Hepatocyte (in vitro differentiated cells): ENCODE measurements at regions not wholly inside any gene's neighbourhood (a gene's known extent, or its start where the extent isn't known, plus 50 kb on each side); places are given as distances from the start of the nearest gene placed in this dataset.

Experiments
- DNase-seq: peaks from one replicate; pipeline ENCODE4 v3.0.0-alpha.2; 2016; ENCODE audit warnings: low spot score
- H2AFZ ChIP-seq: fragments of 200-600 bp; sonication (generic); 2 replicates; pipeline ENCODE4 v1.6.0; 2016; ENCODE audit warnings: antibody characterized with exemption, mild to moderate bottlenecking
- H3K27ac ChIP-seq: fragments of 200-600 bp; sonication (generic); 2 replicates; pipeline ENCODE4 v1.5.1; 2016; ENCODE audit warnings: mild to moderate bottlenecking
- H3K27me3 ChIP-seq: fragments of 200-600 bp; sonication (generic); 2 replicates; pipeline ENCODE4 v1.6.1; 2016
- H3K36me3 ChIP-seq: fragments of 200-600 bp; sonication (generic); replicated peaks from 2 replicates; pipeline ENCODE4 v1.5.1; 2016; ENCODE audit warnings: low read depth; ENCODE audit not compliant: insufficient read depth
- H3K4me1 ChIP-seq: fragments of 200-600 bp; sonication (generic); 2 replicates; pipeline ENCODE4 v1.5.1; 2016; ENCODE audit warnings: mild to moderate bottlenecking, moderate library complexity; ENCODE audit not compliant: insufficient read depth
- H3K4me2 ChIP-seq: fragments of 200-600 bp; sonication (generic); 2 replicates; pipeline ENCODE4 v1.6.0; 2016
- H3K4me3 ChIP-seq: fragments of 200-600 bp; sonication (generic); 2 replicates; pipeline ENCODE4 v1.5.1; 2016; ENCODE audit warnings: mild to moderate bottlenecking
- H3K79me2 ChIP-seq: fragments of 200-600 bp; sonication (generic); 2 replicates; pipeline ENCODE4 v1.6.0; 2017; ENCODE audit warnings: mild to moderate bottlenecking
- H3K9me2 ChIP-seq: fragments of 200-600 bp; sonication (generic); replicated peaks from 2 replicates; pipeline ENCODE4 v1.6.0; 2017; ENCODE audit warnings: mild to moderate bottlenecking; ENCODE audit not compliant: insufficient read depth
- H3K9me3 ChIP-seq: fragments of 200-600 bp; sonication (generic); 2 replicates; pipeline ENCODE4 v1.5.1; 2016; ENCODE audit warnings: low read depth, mild to moderate bottlenecking
- H4K20me1 ChIP-seq: fragments of 200-600 bp; sonication (generic); 2 replicates; pipeline ENCODE4 v1.6.0; 2016; ENCODE audit warnings: mild to moderate bottlenecking; ENCODE audit not compliant: insufficient read depth, poor library complexity, severe bottlenecking
- EZH2 ChIP-seq: fragments of 200-600 bp; sonication (generic); IDR thresholded peaks from 2 replicates; pipeline ENCODE4 v1.6.1; 2016; ENCODE audit warnings: antibody characterized with exemption, mild to moderate bottlenecking, borderline replicate concordance
- EZH2phosphoT487 ChIP-seq: fragments of 200-600 bp; sonication (generic); IDR thresholded peaks from one replicate; pipeline ENCODE4 v1.6.1; 2018; ENCODE audit warnings: antibody characterized with exemption, mild to moderate bottlenecking, low read depth, moderate library complexity; ENCODE audit not compliant: unreplicated experiment, severe bottlenecking
- WGBS: methylation state at CpG from one replicate; pipeline ENCODE4 v1.1.6; 2016; ENCODE audit warnings: low lambda C conversion rate; ENCODE audit errors: missing lambda C conversion rate; 5-methylcytosine and 5-hydroxymethylcytosine counted together
- TF ChIP-seq, protein P1 (sequence below): fragments of 200-600 bp; sonication (generic); IDR thresholded peaks from 2 replicates; pipeline ENCODE4 v1.5.1; 2016; ENCODE audit warnings: antibody characterized with exemption, mild to moderate bottlenecking; ENCODE audit not compliant: poor library complexity

DNA sequence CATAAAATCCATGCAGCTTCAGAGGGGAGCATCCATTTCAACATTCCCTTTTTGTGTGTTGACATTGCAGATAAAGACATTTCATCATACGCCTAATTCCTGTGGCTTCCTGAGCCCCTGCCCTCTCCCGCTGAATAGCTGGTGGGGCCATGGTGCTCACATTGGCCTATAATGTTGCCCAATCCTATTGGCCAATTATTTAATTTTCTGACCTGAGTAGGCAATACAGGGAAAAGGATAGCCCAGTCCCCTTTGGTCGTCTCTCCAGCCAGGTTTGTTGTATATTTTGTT lies 163.8 kb upstream of the MYCN start:
- no peak for DNase-seq

DNA sequence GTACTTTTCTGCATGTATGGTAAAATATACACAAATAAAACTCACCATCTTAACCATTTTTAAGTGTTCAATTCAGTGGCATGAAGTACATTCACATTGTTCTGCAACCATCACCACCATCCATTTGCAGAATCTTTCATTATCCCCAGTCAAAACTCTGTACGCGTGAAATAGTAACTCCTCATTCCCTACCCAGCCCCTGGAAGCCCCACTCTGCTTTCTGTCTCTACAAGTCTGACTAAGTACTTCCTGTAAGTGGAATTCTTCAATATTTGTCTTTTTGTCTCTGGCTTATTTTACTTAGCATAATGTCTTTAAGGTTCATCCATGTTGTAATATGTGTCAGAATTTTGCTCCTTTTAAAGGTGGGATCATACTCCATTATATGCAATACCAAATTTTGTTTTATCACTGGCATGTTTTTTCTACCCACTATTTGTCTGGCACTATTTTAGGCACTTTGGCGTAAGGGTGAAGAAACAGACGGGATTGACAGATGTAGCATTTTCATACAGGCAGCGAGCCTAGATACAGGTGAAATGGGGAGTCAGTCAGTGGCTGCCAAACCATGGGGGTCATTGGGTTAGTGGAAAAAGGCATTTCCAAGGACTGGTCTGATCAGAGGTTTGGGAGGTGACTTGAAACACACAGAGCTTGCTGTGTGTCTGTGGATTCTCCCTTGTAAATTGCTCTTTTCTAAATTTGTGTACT lies 163.2 kb upstream of the MYCN start:
- Histone ChIP-seq H4K20me1 (no peaks in the 10 kb centered on the region), H3K36me3 (no peaks in the 10 kb centered on the region), H3K79me2 (no peaks in the 10 kb centered on the region), H3K9me3 (no peaks in the 10 kb centered on the region), H3K27ac (no peak overlapping the region), H3K4me1 (peaks cover 3% of the 10 kb centered on the region), H3K4me3 (no peak overlapping the region), H3K9me2 (no peaks in the 10 kb centered on the region), H2AFZ (no peak overlapping the region), H3K4me2 (no peak overlapping the region), H3K27me3 (no peaks in the 10 kb centered on the region)
- 96% methylated on average over 5 of the region's 5 CpGs for WGBS
- DNase-seq = no peak
- no peak for TF ChIP-seq EZH2phosphoT487
- no peak for TF ChIP-seq EZH2
- TF ChIP-seq, protein P1, sequence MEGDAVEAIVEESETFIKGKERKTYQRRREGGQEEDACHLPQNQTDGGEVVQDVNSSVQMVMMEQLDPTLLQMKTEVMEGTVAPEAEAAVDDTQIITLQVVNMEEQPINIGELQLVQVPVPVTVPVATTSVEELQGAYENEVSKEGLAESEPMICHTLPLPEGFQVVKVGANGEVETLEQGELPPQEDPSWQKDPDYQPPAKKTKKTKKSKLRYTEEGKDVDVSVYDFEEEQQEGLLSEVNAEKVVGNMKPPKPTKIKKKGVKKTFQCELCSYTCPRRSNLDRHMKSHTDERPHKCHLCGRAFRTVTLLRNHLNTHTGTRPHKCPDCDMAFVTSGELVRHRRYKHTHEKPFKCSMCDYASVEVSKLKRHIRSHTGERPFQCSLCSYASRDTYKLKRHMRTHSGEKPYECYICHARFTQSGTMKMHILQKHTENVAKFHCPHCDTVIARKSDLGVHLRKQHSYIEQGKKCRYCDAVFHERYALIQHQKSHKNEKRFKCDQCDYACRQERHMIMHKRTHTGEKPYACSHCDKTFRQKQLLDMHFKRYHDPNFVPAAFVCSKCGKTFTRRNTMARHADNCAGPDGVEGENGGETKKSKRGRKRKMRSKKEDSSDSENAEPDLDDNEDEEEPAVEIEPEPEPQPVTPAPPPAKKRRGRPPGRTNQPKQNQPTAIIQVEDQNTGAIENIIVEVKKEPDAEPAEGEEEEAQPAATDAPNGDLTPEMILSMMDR = no peak

More for the DNA sequence above, 163.8 kb upstream of the MYCN start:
- Histone ChIP-seq H3K27ac (no peak overlapping the region), H3K79me2 (no peaks in the 10 kb centered on the region), H3K4me2 (no peak overlapping the region), H3K36me3 (no peaks in the 10 kb centered on the region), H3K4me1 (peaks cover 1% of the 10 kb centered on the region), H3K27me3 (no peaks in the 10 kb centered on the region), H4K20me1 (no peaks in the 10 kb centered on the region), H3K9me3 (no peaks in the 10 kb centered on the region), H2AFZ (no peak overlapping the region), H3K4me3 (no peak overlapping the region), H3K9me2 (no peaks in the 10 kb centered on the region)
- WGBS = 51% methylated on average over 3 of the region's 3 CpGs
- no peak for TF ChIP-seq EZH2phosphoT487
- TF ChIP-seq EZH2 = no peak
- TF ChIP-seq, protein P1 = no peak

DNA sequence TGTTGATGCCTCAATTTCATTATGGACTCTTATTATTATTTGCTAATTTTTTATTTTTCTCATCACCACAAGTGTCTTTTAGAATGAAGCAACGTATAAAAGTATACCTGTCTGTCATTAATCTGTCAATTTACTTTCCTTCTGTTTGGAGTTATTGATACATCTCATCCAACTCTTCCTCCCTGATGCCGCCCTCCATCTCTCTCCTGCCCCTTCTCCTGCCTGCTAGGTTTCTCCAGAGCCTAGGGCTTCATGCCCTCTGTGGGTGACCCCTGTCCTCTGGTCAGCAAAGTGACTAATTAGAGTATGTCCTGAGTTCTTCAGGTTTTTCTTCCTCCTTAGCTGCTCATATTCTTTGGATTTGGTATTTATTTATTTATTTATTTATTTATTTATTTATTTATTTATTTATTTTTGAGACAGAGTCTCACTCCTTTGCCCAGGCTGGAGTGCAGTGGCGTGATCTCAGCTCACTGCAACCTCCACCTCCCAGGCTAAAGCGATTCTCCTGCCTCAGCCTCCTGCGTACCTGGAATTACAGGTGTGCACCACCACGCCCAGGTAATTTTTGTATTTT lies 162.5 kb upstream of the MYCN start:
- H2AFZ ChIP-seq = no peak overlapping the region
- H3K4me2 ChIP-seq = no peak overlapping the region
- no peaks in the 10 kb centered on the region for H4K20me1 ChIP-seq
- no peaks in the 10 kb centered on the region for H3K9me3 ChIP-seq
- H3K36me3 ChIP-seq = no peaks in the 10 kb centered on the region
- no peaks in the 10 kb centered on the region for H3K9me2 ChIP-seq
- H3K4me3 ChIP-seq = no peak overlapping the region
- H3K79me2 ChIP-seq = no peaks in the 10 kb centered on the region
- H3K4me1 ChIP-seq = peaks cover 3% of the 10 kb centered on the region
- 98% methylated on average over 6 of the region's 6 CpGs for WGBS
- TF ChIP-seq, protein P1 = no peak
- TF ChIP-seq EZH2 = no peak
- no peak for TF ChIP-seq EZH2phosphoT487
- no peaks in the 10 kb centered on the region for H3K27me3 ChIP-seq
- no peak for DNase-seq
- H3K27ac ChIP-seq = no peak overlapping the region
